NCI-H2227 (cell line): ENCODE measurements at regions not wholly inside any gene's neighbourhood (a gene's known extent, or its start where the extent isn't known, plus 50 kb on each side); places are given as distances from the start of the nearest gene placed in this dataset.
"Not testable (repeated sequence)": the region's sequence is repeated elsewhere in the genome, so short reads cannot be mapped to it uniquely, and the experiment has no call there.

ENCODE experiments used
- DNase-seq: peaks from one replicate; lab custom pipeline; 2025; ENCODE audit not compliant: unreplicated experiment; lab: John Stamatoyannopoulos, UW

DNA sequence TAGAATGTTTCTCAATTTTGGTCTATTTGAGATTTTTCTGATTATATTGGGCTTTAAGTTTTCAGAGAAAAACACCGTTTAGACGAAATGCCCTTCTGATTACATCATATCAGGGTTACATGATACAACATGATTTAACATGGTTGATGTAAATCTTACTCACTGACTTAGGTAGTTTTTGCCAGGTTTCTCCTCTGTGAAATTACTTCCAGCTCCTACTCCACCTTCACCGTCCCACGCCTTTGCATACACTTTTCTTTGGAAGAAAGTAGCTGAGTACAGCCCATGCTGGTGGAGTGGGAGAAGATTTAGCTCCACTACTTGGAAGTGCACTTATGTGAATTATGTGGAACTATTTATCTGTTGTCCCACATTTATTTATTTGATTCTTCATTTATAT is 433.2 kb upstream of the KLHL1 start:
- no peak for DNase-seq

DNA sequence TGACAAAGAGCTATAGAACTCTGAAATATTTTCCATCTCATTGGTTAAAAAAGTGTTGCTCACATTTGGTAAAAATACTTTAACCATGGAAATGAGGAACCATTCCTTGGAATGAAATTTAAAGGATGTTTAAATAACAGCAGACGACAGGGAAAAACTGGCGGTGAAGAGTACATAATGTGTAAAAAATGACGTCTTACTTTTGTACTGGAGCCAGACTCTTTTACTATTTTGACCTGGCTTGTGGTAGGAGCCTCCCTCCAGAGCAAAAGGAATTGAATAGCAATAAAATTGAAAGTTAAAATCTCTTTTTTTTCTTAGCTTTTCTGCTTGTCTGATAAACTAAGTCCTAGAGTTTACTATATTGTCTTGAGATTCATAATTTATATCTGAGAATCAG is 426.2 kb upstream of the KLHL1 start:
- no peak for DNase-seq

DNA sequence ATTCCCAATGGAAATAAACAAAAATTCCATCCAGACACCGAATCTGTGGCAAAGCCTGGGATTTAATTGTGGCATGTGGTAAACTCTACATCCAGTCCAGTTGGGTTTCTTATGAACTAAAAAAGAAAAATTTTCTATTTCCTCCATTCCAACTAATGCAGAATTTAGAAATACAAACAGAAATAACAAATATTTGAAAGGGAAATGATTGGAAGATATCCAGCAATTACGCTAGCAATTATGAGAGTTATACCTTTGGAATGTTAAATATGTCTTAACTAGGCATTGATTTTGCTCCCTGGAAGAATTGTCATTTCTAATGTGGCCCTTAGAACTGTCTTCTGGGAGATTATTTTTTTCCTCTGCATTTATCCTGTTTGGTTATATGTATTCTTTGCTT is 421.4 kb upstream of the KLHL1 start:
- no peak for DNase-seq

DNA sequence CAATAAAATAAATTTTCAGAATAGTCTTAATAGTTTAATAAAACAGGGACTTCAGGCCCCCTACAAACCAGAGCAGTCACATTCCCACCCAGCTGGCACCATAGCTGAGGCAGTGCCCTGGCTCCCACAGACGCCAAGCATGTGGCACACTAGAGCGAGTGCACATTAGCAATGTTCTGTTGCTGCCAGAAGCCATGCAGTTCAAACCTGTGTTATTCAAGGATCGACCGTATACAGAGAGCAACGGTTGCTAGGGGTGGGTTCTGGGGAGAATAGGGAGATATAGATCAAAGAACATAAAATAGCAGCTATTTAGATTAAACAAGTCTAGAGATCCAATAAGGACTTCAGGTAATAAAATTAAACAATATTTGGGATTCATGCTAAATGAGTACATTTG is 419.3 kb upstream of the KLHL1 start:
- no peak for DNase-seq

DNA sequence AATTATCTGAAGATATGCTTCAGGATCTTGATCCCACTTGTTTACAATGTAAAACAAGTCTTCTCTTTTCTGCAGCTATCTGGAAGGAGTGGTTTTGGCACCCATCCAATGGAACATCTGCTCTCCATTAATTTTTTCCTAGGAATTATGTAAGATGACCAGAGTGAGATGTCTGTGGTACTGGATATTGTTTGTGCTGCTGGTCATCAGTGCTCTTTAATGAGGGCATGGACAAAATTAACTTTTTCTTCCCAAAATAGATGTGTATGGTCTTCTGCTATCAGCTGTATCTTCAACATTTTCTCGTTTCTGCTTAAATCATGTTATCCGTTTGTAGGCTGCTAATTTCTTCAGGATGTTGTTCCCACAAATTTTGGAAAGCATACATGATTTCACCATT is 415.4 kb upstream of the KLHL1 start:
- DNase-seq: peak; percentile 39

DNA sequence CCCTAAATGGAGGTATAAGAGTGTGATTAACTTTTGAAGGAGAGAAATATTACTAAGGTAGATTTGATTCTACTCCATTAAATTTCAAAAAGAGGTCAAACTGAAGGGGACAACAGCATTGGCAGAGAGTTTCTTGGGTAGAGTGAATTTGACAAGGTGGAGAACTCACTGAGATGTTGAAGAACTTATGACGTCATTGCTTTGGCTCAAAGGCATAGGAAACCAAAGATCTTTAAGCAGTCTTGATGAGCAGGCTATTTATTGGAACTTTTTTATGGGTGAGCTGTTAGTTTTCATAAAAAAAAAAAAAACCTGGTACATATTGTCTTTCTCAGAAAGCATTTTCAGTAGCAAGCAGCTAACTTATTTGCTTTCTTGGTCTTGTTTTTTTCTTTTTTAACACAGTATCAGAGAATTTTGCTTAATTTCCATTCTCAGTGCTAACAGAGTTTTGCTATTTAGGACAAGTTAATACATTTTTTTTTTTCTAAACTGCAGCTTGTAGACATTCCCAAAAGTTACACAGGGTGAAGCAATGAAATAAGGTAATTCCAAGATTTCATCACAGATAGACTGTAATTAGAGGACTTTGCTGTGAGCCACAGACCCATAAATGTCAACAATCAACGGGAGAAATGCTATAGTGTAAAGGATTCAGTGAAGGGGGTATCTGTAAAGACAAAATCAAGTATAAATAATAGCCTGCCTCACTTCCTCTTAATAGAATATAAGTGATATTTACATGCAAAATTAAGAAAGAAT is 412.2 kb upstream of the KLHL1 start:
- no peak for DNase-seq

DNA sequence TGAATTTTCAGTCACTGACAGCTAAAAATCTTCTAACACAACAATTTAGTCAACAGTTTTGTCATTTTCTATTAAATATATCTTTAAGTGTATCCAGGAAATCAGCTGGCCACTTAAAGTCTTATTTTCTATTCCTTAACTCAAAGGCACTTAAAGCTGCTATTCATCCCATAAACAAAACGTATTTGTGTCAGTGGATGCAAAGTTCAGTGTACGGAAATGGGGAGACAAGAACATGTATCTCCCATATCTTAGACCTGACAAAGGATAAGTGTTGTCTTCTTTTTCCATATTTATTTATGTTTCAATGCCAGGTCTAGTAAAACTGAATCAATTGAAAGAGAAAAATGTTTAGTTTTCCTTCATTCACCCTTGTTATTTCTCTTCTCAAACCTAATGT is 409.8 kb upstream of the KLHL1 start:
- no peak for DNase-seq

DNA sequence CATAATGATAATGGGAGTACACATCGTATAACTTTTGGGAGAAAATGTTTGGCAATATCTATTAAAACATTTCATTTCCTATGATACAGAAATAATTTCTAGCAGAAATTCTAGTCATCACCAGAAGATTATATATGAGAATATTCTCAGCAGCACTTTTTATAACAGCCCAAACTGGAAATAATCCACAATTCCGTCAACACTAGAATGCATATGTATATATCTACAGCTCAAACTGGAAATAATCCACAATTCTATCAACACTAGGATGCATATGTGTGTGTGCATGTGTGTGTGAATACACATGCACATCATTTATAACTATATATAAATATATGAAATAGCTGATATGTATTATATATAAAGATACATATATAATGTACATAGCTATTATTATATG is 408.0 kb upstream of the KLHL1 start:
- DNase-seq: no peak

DNA sequence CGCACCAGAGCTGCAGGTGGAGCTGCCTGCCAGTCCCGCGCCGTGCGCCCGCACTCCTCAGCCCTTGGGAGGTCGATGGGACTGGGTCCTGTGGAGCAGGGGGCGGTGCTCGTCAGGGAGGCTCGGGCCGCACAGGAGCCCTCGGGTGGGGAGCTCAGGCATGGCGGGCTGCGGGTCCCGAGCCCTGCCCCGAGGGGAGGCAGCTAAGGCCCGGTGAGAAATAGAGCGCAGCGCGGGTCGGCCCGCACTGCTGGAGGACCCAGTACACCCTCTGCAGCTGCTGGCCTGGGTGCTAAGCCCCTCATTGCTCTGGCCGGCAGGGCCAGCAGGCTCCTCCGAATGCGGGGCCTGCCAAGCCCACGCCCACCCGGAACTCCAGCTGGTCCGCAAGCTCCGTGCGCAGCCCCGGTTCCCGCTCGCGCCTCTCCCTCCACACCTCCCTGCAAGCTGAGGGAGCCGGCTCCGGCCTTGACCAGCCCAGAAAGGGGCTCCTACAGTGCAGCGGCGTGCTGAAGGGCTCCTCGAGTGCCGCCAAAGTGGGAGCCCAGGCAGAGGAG is 403.7 kb upstream of the KLHL1 start:
- not testable (repeated sequence) for DNase-seq

DNA sequence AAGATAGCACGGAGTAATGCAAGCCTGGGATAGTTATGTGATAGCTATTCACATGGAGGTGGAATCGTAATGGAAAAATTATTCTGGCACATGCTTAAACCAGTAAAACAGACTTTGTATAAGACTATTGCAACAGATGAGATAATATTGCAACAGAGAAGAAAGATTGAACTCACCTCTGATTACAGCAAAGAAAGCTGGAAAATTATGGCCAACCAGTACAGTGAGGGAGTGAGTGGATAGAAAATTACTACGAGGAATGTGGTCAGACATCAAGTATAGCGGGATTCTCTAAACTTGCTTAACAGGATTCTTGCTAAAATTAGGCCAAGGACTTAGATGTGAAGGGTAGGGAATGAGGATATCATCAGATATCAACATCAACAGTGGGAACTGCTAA is 397.6 kb upstream of the KLHL1 start:
- no peak for DNase-seq

DNA sequence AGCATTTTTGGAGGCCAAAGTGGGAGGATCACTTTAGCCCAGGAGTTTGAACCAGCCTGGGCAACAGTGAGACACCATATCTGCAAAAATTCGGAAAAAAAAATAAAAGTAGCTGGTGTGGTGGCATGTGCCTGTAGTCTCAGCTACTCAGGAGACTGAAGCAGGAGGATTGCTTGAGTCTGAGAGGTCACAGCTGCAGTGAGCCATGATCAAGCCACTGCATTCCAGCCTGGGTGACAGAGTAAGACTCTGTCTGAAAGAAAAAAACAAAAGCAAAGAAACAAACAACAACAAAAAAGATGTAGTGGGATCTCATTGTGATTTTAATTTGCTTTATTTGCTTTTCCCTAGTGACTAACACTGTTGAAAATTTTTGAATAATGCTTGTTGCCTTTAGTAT is 394.7 kb upstream of the KLHL1 start:
- no peak for DNase-seq

DNA sequence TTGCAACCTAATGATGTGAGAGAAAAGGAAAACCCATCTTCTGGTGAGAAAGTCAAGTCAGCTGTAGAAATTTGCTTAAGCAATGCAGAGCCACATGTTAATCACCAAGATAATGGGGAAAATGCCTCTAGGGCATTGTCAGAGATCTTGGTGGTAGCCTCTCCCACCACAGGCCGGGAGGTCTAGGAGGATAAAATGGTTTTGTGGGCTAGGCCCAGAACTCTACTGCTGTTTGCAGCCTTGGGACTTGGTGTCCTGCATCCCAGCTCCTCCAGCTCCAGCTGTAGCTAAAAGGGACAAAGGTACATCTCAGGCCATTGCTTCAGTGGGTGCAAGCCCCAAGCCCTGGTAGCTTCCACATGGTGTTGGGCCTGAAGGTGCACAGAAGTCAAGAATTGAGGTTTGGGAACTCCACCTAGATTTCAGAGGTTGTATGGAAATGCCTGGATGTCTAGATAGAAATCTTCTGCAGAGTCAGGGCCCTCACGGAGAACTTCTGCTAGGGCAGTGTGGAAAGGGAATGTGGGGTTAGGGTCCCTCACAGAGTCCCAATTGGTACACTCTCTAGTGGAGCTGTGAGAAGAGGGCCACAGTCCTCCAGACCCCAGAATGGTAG is 382.2 kb upstream of the KLHL1 start:
- DNase-seq: no peak

DNA sequence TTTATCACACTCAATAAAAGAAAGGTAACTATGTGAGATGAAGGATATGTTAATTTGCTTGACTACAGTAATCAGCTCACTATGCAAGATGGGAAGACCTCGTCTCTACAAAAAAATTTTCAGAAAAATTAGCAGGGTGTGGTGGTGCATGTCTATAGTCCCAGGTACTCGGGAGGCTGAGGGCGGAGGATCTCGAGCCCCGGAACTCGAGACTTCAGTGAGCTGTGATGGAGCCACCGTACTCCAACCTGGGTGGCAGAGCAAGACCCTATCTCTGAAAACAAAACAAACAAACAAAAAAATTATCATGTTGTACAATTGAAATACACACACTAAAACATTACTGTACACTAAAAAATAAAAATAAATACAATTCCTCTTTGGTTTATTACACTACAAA is 376.7 kb upstream of the KLHL1 start:
- DNase-seq: no peak

DNA sequence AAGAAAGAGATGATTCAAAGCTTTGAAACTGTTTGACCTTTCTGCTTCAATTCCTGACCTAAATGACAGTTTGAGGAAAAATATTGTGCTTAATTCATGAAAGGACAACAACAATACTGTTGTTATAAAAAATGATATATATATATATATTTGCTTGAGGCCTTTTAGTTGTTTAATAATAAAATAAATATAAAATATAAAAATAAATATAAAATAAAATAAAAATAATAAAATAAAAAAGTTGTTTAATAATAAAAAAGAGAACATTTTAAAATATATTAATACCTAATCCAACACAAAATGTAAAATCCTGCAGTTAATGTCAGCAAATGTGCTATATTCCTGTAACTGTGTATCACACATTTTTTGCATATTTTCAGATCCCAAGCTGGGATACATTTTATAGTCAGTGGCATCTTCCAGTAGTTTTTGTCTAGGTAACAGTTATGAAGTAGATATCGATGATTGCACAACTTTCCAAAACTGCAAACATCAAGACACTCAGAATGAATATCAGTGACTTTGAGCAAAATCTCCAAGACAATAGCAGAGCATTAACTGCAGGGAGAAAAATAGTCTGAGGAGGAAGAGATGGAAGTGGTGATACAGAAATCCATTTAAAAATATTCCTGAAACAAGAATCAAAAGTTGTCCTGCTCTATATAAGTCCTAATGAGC is 375.5 kb upstream of the KLHL1 start:
- DNase-seq: no peak

DNA sequence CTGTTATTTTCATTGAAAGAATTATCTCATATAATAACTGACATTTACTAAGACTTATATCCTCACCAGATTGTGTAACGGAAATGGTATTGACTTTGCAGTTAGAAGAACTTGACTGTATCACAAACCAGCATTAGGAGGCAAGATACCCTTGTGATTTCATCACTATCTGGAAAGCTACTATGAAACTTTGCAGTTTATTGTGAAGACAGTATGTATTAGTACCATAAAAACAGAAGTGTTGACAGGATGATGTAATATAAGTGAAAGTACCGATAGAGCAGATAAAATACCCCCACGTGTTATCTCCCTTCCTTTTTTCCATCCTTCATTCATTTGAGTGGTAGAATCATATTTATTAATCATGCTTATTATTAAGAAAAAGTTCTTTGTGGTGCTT is 365.7 kb upstream of the KLHL1 start:
- DNase-seq: no peak

DNA sequence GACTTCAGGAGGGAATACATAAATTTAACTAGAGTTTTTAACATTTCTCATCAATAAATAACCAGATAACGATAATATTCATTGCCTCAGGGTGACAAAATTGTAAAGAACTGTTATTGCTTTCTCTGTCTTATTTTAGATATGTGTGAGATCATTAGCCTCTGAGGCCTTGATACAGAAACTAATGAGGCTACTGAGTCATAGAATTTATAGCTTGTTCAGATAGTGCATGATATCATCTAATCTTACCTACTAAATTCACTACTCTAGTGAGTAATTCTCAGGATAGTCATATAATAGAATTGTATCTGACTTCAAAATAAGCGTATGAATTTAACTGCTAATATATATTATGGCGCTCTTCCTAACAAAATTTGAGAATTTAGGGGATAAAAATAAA is 360.8 kb upstream of the KLHL1 start:
- DNase-seq: no peak

DNA sequence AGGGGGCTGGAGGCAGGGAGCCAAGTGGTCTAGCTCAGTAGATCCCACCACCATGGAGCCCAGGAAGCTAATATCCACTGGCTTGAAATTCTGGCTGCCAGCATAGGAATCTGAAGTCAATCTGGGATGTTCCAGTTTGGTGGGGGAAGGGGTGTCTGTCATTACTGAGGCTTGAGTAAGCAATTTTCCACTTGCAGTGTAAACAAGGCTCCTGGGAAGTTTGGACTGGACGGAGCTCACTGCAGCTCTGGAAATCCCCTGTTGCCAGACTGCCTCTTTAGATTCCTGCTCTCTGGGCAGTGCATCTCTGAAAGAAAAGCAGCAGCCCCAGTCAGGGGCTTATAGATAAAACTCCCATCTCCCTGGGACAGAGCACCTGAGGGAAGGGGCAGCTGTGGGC is 349.2 kb upstream of the KLHL1 start:
- DNase-seq: no peak

DNA sequence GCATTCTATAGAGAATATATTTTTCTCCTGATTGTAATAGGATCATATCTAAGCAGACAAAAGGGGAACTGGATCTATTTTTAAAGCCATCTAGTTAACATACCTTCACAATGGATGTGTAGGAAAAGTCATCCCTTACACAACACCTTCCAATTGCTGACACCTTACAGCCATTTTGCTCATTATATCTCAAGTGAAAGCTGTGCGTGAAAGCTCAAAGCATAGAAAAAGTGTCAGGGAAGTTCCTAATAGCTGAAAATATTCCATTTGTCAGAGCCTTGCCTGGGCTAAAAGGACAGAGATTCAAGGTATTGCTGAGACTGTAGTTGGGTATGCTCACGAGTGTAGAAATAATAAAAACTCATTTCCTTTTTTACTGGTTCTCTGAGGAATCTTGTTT is 340.6 kb upstream of the KLHL1 start:
- DNase-seq: no peak

DNA sequence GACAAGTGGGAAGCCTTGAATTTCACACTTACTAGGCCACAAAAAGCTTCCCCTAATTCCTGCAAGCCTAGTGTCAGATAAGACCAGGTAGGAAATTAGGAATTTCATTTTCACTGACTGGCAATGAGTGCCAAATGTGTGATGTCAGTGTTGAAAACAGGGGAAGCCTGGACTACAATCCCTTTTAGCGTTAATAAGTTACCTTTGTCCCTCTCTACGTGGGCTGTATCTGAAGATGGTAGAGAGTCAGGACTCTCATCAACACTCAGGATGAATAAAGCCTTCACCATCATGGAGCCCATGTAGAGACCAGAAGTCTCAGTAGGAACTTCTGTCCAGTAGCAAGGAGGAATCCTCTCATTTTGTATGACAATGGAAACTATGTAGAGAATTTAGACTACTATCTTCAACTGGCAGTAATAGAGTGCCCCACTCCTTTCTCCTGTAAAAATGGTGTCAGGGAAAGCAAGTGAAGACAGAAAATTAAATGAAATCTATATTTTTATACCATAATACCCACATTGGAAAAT is 324.1 kb upstream of the KLHL1 start:
- no peak for DNase-seq

DNA sequence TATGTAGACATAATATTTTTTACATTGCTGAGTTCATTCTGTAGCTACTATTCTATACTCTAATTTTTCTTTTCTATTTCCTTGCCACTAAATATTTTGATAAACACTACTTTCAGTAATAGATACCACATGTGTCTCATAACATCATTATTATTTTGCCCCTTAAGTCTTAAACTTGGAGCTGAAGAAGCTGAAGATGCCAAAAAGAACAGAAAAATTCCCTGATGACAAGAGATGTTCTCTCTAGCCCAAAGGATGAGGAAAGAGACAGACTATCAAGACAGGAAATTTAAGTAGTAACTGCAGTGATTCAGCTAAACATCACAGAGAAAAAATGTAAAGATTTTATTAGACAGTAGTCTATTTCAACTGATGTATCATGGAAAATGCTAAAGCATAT is 322.0 kb upstream of the KLHL1 start:
- no peak for DNase-seq

DNA sequence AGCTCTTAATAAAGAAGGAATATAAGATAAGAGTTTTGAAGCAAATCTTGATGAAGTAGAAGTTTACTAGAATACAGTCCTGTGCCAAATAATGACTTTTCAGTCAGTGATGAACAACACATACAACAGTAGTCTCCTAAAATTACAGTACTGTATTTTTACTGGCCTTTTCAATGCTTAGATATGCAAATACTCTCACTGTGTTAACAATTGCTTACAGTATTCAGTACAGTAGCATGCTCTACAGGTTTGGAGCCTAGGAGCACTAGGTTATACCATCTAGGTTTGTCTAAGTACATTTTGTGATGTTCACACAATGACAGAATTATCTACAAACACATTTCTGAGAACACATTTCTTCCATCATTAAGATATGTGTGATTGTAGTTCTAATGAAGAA is 316.7 kb upstream of the KLHL1 start:
- no peak for DNase-seq

DNA sequence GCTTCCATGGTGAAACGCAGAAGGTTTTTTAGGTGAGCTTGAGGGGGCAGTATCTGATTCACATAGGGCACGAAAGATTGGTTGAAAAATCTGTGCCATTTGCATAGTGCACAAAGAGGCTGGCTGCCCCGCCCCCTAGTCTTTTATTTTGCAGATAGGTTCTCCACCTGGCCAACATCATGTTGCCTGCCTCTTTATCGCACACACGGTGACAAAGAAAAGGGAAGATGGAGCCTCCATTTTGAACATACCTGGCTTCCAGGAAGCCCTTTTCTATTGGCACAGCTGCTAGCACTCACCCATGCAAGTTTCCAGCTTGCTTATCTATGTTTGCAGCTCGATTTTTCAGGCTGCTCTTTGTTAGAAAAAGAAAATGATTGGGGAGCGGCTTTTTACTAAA is 316.2 kb upstream of the KLHL1 start:
- DNase-seq: peak; percentile 23
